Mesothelial cell of epicardium (in vitro differentiated cells): ENCODE measurements at regions not wholly inside any gene's neighbourhood (a gene's known extent, or its start where the extent isn't known, plus 50 kb on each side); places are given as distances from the start of the nearest gene placed in this dataset.

ENCODE experiments used
- DNase-seq, 2 experiments: peaks; one replicate each; pipeline ENCODE4 v3.0.0; 2021; ENCODE audit warnings: low spot score in 2 of 2; ENCODE audit not compliant: unreplicated experiment in 2 of 2
- H3K27ac Mint-ChIP-seq: 2 replicates; pipeline ENCODE4 v1.8.0; 2021; ENCODE audit warnings: mixed read lengths
- H3K27me3 Mint-ChIP-seq: 2 replicates; pipeline ENCODE4 v1.8.0; 2021; ENCODE audit warnings: low read depth, mixed read lengths
- H3K36me3 Mint-ChIP-seq: 2 replicates; pipeline ENCODE4 v1.8.0; 2021; ENCODE audit warnings: mixed read lengths
- H3K4me1 Mint-ChIP-seq: 2 replicates; pipeline ENCODE4 v1.8.0; 2021; ENCODE audit warnings: mixed read lengths
- H3K4me3 Mint-ChIP-seq: 2 replicates; pipeline ENCODE4 v1.8.0; 2021; ENCODE audit warnings: mild to moderate bottlenecking, moderate library complexity, mixed read lengths
- H3K9me3 Mint-ChIP-seq: 2 replicates; pipeline ENCODE4 v1.8.0; 2021; ENCODE audit warnings: mixed read lengths
- TF ChIP-seq, protein P1 (sequence below): fragments of 200-600 bp; sonication (generic); IDR thresholded peaks from one replicate; pipeline ENCODE4 v1.5.0; 2021; ENCODE audit warnings: antibody characterized with exemption; ENCODE audit not compliant: unreplicated experiment

- Mint-ChIP-seq H3K27me3 (peaks cover 10% of the 10 kb centered on the region), H3K36me3 (no peaks in the 10 kb centered on the region), H3K9me3 (no peaks in the 10 kb centered on the region), H3K27ac (no peak overlapping the region), H3K4me3 (no peak overlapping the region), H3K4me1 (no peaks in the 10 kb centered on the region)
- TF ChIP-seq, protein P1, sequence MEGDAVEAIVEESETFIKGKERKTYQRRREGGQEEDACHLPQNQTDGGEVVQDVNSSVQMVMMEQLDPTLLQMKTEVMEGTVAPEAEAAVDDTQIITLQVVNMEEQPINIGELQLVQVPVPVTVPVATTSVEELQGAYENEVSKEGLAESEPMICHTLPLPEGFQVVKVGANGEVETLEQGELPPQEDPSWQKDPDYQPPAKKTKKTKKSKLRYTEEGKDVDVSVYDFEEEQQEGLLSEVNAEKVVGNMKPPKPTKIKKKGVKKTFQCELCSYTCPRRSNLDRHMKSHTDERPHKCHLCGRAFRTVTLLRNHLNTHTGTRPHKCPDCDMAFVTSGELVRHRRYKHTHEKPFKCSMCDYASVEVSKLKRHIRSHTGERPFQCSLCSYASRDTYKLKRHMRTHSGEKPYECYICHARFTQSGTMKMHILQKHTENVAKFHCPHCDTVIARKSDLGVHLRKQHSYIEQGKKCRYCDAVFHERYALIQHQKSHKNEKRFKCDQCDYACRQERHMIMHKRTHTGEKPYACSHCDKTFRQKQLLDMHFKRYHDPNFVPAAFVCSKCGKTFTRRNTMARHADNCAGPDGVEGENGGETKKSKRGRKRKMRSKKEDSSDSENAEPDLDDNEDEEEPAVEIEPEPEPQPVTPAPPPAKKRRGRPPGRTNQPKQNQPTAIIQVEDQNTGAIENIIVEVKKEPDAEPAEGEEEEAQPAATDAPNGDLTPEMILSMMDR = no peak
- no peak for DNase-seq
Measured at GRCh38 chr20:60474385-60474910, 516.2 kb downstream of the CDH26 start.

DNA sequence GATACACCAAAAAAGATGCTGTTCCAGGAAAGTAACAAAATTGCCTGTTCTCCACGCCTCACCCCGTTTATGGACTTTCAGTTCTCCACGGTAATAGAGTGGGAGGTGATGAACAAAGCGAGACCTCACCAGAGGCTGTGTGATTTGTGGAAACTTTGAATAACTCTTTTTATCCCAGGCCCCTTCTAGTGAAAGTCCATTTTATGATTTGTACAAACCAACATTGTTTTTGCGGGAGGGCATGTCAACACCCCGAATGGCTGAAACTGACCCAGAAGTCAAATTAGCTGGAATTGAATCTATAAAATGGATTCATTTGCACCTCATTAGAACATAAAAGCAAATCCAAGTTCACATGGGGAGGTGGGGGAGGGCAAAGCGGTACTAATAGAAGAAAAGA, 517.8 kb downstream of the CDH26 start:
- Mint-ChIP-seq H3K36me3 (no peaks in the 10 kb centered on the region), H3K27me3 (peaks cover 8% of the 10 kb centered on the region), H3K27ac (no peak overlapping the region), H3K9me3 (no peaks in the 10 kb centered on the region), H3K4me3 (no peak overlapping the region), H3K4me1 (no peaks in the 10 kb centered on the region)
- TF ChIP-seq, protein P1 = no peak
- no peak for DNase-seq

DNA sequence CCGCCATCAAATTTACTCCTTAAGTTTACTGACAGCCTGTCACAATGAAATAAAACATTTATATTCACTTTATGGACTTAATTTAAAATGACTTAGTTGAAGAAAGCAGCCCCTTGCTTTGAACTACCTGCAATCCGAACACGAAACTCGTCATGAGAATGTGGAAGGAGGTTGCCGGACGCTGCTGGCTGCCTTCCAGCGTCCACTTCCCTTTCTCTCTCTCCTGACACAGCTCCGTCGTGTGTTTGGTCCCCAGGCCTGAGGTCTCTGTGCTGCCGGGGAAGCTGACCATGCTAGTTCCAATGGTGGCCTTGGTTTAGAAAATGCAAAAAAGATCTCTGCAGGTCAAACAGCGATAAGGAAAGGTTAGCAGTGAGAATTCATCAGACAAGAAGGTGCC, 519.7 kb downstream of the CDH26 start:
- no peak overlapping the region for H3K4me3 Mint-ChIP-seq
- no peaks in the 10 kb centered on the region for H3K36me3 Mint-ChIP-seq
- H3K4me1 Mint-ChIP-seq = no peaks in the 10 kb centered on the region
- no peak overlapping the region for H3K27ac Mint-ChIP-seq
- no peak for DNase-seq
- H3K27me3 Mint-ChIP-seq = peaks cover 6% of the 10 kb centered on the region
- no peaks in the 10 kb centered on the region for H3K9me3 Mint-ChIP-seq
- TF ChIP-seq, protein P1 = no peak

DNA sequence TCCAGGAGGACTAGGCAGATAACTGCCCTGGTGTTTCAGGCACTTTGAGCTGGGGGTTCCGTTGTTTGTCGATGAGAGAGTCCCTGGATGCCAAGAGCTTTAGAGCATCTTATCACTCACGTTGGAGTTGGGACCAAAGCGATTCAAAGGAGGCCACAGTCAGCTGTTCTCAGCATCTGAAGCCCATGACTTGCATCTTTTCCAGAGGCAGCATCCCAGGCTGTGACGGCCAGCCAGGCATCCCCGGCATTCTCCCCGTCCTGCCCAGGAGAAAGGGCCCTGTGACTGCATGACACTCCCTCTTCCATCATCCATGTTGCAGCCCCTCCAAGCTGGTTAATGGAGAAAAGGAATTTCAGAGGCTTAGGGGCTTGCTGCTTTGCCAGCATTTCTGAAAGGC, 520.3 kb downstream of the CDH26 start:
- H3K36me3 Mint-ChIP-seq = no peaks in the 10 kb centered on the region

GRCh38 chr20:60480950-60481742, 522.9 kb downstream of the CDH26 start:
- TF ChIP-seq, protein P1 = no peak
- no peak for DNase-seq
- Mint-ChIP-seq H3K36me3 (no peaks in the 10 kb centered on the region), H3K4me3 (no peak overlapping the region), H3K27me3 (peaks cover 6% of the 10 kb centered on the region), H3K4me1 (no peaks in the 10 kb centered on the region), H3K9me3 (no peaks in the 10 kb centered on the region), H3K27ac (no peak overlapping the region)

More for the DNA sequence above, 520.3 kb downstream of the CDH26 start:
- no peak for DNase-seq
- Mint-ChIP-seq H3K9me3 (no peaks in the 10 kb centered on the region), H3K27ac (no peak overlapping the region), H3K27me3 (peaks cover 6% of the 10 kb centered on the region), H3K4me3 (no peak overlapping the region), H3K4me1 (no peaks in the 10 kb centered on the region)
- TF ChIP-seq, protein P1 = no peak
